IPS-NIHi7 (cell line): ENCODE measurements at regions not wholly inside any gene's neighbourhood (a gene's known extent, or its start where the extent isn't known, plus 50 kb on each side); places are given as distances from the start of the nearest gene placed in this dataset.
"Not testable (repeated sequence)": the region's sequence is repeated elsewhere in the genome, so short reads cannot be mapped to it uniquely, and the experiment has no call there.

Source experiments
- DNase-seq: peaks from one replicate; pipeline ENCODE4 v3.0.0; 2012; ENCODE audit warnings: mixed read lengths; ENCODE audit errors: extremely low spot score

DNA sequence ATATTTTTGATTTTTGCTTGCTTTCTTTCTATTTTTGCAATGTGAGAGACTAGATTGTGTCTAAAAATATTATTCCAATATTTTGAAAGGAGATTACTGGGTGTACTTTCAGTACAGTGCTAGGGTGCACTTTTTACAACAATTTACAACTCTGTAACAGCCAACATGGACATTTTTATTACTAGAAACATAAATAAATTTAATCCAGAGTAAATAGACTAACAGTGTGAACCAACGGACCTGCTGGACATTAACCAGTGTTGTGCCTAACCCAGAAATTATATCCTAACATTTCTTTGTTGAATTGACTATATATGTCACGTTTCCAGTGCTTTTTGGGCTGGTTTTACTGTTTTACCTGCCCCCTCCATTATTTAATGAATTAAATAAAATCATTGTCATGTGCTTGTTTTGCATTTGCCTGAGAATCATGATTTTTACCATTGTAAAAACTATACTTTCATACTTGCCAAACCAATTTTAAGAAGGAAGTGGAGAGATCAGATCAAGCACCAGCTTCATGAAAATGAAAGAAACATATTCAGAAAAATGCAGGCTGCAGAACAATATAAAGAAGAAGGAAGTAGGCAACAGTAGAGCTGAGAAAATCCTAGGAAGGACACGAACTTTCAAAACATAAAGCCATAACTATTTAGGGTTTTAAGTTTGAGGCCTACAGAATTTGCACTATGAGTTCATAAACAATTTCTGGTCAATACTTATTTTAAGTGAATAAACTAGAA is 400.8 kb upstream of the PIK3R1 start:
- DNase-seq, result no peak

DNA sequence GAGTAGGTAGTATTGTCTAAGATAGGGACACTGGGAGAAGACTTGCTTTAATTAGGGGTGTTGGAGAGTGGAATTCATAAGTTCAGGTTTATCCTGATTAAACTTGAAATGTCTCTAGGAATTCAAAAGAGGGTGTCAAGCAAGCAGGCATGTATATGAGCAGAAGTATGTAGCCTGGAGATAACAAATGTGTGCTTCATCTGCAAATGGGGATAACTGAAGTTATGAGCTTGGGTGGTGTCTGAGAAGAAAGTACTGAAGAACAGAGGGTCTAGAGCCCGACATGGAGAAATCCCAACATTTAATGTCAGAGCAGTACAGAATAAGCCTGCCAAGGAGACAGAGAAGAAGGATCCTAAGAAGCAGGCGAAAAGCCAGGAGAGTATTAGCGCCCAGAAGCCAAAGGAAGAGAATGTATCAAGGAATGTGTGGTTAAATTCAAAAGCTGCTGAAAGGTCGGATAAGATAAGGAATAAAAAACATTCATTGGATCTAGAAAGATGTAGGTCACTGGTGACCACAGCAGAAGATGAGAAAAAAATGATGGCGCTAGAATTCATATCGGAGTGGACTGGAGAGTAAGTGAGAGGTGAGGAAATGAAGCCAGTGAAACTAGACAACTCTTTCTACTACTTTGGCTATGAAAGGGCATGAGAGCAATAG is 401.5 kb upstream of the PIK3R1 start:
- DNase-seq, result no peak

DNA sequence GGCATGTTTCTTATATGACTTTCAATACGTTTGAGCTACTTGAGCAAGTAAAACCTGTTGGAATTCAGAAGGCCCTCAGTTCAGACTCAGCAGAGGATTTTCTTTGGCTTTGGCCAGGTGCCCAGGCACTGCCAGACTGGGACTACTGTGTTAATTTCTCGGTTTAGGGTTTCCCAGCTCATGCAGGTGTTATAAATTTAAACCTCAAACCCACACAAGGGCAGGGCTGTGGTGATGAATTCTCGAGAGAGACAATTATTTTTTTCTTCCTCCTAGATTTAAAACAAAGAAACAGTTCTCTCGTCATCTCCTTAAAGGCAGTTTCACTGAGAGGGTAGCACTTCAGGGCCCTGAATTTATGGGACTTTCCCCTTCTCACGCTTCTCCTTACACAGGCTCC is 406.0 kb upstream of the PIK3R1 start:
- DNase-seq, result no peak

DNA sequence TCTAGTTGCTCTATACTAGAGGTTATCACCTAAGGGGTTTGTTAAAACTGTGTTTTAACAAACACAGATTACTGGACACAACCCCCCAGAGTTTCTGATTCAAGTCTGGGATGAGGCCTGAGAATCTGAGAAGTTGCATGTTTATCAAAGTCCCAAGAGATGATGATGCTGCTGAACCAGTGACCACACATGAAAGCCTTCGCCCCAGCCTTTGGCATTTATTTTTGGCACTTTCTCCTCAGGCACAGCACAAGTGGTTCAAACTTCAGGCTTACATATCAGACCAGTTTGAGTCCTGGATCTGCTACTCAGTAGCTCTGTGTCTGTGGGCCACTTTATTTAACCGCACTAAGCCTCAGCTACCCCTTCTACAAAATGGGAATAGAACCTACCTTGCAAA is 407.2 kb upstream of the PIK3R1 start:
- DNase-seq, result no peak

DNA sequence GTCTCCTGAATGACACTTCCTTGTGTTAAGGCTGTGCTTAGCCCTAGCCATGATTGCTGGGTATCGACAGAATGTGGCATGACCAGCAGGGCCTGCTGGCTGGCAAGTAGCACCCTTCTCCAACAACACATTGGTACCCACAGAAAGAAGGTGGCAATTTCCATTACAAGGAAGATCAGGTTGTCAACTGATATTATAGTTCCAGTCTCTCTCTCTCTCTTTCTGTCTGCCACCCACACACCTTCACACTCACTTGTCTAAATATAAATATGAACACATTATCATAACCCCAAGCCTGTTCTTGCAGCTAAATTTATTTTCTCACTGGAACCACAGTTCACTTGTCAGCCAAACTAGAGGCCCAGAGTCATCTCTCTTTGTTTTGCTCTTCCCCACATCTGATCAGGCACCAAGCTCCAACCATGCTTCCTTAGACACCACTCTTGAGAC is 408.1 kb upstream of the PIK3R1 start:
- DNase-seq, result no peak

DNA sequence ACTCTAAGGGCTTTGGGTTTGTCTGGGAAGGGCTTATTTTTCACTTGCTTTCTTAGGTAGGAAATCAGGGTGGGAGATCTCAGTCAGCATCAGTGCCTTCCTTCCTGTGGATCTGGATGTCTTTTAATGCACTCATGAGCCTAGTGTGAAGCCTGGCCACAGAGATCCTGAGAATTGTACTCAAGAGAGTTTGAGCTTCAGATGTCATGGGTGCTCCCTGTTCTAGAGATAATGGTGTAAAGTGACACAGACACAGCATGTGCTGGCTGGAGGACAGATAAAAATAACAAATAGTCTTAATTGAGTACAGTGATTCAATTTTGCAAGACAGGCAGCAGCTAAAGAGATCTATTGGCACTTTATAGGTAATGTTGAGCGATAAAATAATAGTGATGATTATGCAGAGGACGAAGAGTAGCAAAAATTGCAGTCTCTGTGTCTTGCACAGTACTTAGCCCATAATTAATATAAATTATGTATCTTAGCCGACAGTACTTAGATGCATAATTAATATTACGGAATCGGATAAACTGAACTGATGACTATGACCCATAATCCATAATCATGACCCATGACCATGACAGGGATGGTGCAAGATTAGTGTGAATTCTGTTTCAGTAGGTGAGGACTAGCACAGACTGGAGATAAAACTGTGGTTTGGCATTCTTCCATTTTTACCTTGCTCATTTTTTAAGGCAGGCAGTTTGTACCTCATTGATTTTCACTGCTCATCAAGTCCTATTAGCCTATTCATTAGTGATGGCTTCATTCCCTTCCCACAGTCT is 408.7 kb upstream of the PIK3R1 start:
- no peak for DNase-seq

DNA sequence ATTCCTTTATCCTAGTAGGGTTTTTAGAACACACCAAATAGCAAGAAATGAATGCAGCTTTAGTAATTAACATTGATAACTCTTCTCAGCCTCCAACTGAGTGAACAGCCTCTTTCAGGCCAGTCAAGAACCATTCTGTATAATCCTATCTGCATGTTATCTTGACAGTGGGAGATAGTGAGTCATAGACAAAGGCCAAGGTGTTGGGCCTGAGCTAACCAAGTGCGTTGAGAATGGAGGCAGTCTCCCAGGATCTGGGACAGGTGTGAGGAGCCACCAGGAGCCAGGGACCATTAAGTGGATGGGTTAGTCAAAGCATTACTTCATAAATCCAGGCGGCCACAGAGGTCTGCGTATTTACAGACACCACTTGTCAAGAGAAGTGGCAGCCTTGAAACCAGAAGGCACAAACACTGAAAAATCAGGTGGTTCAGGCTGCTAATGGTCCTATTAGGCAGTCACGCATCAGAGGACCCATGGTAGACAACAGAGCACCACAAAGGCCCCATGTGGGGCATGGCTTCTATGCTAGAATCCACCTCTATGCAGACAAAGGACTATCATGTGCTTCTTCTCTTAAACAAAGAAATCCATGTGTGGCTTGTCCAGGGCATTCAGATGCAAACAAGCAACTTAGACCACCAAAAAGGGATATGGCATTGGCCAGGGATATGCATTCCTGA is 409.7 kb upstream of the PIK3R1 start:
- peak; percentile 42 for DNase-seq

DNA sequence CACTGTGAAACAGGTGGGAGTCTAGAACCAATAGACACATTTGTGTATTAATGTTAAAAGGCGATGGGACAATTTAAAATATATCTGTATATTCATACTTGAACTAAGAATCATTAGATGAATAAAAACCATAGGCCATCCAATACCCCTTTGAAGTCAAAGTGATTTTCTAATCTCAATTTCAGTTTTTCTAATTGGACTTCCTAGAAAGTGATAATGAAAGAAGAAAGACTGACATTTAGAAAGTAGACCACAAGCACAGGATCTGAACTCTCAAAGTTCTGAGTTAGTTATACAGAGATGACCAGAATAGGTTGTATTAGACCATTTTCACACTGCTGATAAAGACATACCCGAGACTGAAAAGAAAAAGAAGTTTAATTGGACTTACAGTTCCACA is 412.8 kb upstream of the PIK3R1 start:
- no peak for DNase-seq

DNA sequence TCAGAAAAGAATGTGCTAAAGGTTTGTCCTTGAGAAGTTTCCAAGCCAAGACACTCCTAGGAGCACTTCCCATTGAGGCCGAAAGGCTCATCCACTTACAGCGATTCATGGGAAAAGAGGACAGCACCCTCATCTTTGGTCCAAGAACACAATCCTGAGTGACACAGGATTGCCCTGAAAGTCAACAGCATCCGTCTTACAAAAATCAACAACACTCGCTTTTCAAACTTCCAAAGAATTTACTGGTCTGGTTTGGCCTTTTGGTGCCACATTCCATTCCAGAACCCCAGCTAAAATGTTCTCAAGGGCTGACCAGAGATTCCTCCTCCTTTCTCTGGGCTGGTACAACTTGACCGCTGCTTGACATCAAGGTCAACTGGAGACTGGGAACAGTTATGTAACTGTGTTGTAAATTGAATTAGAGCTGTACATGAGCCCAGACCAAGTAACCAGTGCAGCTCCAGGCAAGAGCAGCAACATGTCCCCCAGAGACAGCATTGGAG is 415.8 kb upstream of the PIK3R1 start:
- no peak for DNase-seq

DNA sequence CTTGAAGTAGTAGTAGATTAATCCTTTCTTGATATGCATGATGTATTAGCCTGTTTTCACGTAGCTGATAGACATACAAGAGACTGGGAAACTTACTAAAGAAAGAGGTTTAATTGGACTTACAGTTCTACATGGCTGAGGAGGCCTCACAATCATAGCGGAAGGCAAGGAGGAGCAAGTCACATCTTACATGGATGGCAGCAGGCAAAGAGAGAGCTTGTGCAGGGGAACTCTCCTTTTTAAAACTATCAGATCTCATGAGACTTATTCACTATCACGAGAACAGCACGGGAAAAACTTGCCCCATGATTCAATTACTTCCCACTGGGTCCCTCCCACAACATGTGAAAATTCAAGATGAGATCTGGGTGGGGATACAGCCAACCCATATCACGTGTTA is 417.1 kb upstream of the PIK3R1 start:
- DNase-seq, result not testable (repeated sequence)

DNA sequence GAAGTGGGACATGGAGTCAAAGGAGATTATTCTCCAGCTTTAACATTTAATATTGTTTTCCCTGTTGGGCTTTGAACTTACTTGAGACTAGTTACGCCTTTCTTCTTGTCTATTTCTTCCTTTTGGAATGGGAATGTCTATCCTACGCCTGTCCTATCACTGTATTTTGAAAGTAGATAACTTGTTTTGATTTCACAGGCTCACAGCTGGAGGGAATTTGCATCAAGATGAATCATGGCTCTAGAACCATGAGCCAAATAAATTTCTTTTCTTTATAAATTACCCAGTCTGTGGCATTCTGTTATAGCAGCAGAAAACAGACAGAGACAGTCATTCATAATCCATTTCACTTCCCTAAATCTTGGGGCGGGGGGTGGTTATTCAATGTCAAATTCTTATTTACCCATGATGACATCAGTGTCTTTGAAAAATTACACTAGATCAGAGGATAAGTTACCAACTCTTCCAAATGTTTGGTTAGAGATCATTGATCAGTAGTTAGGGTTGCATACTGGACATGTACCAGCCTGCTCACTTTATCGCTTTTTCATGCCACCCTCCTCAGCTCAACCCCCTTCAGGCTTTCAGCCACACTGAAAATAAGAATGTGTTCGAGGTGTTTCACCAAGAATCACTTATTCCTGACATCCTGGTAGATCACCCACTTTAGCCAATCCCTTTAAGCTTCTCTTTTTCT is 419.6 kb upstream of the PIK3R1 start:
- DNase-seq, result no peak

DNA sequence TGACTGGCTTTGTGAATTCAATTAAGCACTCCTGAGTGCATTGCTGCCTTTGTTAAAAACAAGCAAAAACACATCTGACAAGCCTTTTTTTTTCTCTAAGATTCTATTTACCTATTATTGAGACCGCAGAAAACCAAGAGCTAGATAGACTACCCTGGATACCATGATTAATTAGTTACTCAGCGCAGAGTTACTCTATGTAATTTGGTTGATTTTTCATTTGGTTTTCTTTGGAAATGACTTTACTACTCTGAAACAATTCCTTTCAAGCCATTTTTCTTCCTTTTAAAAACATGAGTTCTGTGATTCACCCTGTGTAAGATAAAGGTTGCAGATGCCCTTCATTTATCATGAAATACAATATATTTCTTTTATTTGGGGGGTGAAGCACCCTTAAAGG is 421.6 kb upstream of the PIK3R1 start:
- no peak for DNase-seq

DNA sequence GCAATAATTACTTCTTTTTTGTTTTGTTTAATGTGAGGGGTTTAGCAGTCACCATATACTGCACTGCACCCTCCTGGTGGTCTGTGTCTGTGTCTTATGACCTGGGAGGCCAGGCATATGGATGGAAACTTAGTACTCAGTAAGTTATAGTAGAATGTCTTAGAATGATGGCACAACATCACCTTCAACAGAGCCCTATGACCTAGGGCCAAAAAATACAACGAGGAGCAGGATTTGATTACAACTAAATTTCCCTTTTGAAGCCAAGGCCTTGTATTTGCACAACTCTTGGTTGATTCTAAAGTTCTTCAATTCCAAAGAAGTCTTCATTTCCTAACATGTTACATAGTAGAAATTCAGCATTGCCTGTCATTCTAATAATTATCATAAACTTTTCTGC is 422.1 kb upstream of the PIK3R1 start:
- no peak for DNase-seq

DNA sequence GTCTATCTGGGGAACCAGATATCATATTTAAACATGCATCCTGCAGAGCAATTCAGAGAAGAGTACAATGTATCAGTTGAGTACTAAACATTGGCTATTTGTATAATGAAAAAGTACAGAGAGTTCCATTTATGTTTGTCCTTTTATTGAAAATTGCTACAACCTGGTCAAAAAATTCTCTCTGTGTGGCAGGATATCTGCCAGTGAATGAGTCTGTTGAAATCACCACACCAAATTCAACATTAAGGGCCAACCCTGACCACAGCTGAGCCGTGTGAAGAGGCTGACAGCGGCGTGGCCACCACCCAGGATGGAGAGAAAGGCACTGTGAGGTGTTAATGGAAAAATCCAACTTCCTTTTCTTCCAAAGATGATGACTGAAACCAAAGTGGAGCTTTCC is 422.7 kb upstream of the PIK3R1 start:
- DNase-seq, result no peak

DNA sequence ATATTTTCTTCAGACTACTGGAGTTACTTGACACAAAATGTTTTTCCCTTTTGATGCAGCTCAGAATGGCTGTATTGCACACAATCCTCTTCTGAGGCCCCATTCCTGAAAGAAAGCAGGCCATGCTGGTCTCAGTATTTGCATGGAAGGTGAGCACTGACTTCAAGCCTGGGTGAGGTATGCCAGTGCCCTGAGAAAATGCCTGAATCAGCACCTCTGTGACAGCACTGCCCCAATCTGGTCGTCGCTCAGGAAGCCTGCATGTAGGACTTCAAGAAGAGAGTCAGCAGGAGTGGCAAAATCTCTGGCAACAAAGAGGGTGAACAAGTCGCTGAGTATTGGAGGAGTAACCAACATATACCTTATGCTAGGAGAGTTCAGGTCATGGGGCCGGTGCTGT is 425.2 kb upstream of the PIK3R1 start:
- DNase-seq, result no peak

DNA sequence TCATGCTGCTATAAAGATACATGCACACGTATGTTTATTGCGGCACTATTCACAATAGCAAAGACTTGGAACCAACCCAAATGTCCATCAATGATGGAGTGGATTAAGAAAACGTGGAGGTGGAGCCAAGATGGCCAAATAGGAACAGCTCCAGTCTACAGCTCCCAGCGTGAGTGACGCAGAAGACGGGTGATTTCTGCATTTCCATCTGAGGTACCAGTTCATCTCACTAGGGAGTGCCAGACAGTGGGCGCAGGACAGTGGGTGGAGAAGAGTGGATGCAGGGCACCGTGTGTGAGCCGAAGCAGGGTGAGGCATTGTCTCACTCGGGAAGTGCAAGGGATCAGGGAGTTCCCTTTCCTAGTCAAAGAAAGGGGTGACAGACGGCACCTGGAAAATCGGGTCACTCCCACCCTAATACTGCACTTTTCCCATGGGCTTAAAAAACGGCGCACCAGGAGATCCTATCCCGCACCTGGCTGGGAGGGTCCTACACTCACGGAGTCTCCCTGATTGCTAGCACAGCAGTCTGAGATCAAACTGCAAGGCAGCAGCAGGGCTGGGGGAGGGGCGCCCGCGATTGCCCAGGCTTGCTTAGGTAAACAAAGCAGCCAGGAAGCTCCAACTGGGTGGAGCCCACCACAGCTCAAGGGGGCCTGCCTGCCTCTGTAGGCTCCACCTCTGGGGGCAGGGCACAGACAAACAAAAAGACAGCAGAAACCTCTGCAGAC is 435.5 kb upstream of the PIK3R1 start:
- not testable (repeated sequence) for DNase-seq

DNA sequence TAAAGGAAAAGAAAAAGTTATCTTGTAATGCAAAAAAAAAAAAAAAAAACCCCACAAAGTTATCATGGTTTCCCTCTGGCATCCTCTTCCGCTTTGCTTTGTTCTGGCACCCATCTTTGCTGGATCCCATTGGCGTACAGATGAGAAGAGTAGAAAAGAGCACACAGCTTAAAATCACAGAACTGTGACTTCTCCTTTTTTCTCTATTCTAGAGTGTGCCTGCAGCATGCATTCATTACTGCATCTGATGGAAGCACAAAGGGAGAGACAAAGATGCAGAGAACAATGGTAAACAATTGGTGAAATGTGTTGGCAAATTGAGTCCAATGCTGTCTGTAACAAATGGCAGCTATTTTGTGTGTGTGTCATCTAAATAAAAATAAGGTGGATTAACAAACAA is 440.8 kb upstream of the PIK3R1 start:
- DNase-seq, result no peak

DNA sequence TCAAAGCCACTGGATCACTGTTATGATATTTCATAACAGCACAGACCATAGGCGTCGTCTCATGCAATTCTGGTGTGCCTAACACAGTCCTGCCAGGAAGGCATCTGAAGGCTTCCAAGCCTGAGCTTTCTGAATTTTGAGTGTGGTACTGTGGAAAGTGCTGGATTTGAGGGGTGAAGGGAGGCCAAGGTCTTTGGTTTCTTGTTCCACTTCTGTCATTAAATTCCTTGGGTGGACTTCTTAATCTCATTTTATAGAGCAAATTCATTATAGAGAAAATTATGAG is 441.3 kb upstream of the PIK3R1 start:
- no peak for DNase-seq

DNA sequence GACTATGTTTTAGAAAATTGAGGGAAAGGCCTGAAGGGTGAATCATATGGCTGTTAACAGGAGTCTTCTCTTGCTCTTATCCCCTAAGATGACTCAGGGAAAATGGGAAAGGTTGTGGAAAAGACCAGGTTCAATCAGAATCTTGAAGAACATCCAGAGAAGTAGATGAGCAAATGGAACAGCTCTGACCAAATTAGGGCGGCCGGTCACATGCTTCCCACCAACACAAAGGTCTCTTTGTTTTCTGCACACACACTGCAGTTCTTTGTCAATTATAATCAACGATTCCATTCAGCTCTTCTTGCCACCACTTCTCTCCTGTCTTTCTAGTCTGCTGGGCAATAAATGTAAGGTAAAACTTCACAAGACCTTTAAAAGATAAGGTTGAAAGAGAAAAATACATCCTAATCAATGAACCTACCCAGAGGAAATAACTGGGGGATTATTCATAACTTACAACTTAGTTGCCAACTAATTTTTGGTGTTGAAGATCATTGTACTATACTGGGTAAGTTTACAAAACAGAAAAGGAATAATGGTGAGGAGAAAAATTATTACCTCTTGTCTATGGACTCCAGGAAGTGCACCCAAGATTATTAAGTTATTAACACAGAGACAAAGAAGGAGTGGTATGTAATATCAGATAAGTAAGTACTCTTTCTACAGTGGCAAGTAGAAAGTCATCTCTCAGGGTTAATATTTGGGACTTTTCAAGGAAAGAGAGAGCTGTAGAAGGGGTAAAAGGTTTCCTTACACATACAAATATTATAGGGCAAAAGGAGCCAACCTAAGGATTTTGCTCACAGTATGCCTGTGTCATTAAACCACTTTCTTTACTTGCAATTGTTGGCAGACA is 441.9 kb upstream of the PIK3R1 start:
- DNase-seq, result no peak

DNA sequence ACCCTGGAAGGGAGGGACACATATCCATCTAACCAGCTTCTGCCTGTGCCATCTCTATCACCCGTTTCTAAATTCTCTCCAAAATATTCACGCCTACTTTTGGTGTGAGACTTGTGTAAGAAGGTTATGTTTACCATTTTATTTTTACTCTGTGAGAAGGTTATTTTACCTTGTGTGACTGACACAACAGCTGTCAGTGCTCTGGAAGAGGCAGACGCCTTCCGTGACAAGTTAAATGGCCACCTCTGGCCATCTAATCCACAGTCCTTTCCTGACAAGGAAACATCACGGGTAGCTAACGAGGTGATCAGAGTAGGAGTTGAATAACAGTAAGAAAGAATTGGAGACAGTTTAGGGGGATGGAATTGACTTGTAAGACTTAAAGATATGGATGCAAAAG is 443.8 kb upstream of the PIK3R1 start:
- DNase-seq, result no peak
